ENCODE measurements at regions not wholly inside any gene's neighbourhood (a gene's known extent, or its start where the extent isn't known, plus 50 kb on each side); places are given as distances from the start of the nearest gene placed in this dataset.
"Not testable (repeated sequence)": the region's sequence is repeated elsewhere in the genome, so short reads cannot be mapped to it uniquely, and the experiment has no call there.

- no peak overlapping the region for H3K27ac Mint-ChIP-seq
- ATAC-seq = no peak
- H3K9me3 Mint-ChIP-seq = peaks cover 32% of the 10 kb centered on the region
- peaks cover 32% of the 10 kb centered on the region for H3K36me3 Mint-ChIP-seq
- no peaks in the 10 kb centered on the region for H3K4me1 Mint-ChIP-seq
- no peak overlapping the region for H3K4me3 Mint-ChIP-seq
- no peaks in the 10 kb centered on the region for H3K27me3 Mint-ChIP-seq
Measured at GRCh38 chr18:8882632-8883408, 177.5 kb downstream of the MTCL1 start.

GRCh38 chr18:8883409-8883668 is 178.0 kb downstream of the MTCL1 start:
- Mint-ChIP-seq H3K27me3 (no peaks in the 10 kb centered on the region), H3K4me1 (no peaks in the 10 kb centered on the region), H3K36me3 (peaks cover 33% of the 10 kb centered on the region), H3K27ac (no peak overlapping the region), H3K9me3 (peaks cover 33% of the 10 kb centered on the region), H3K4me3 (no peak overlapping the region)
- ATAC-seq = no peak

- Mint-ChIP-seq H3K36me3 (peaks cover 23% of the 10 kb centered on the region), H3K9me3 (peaks cover 24% of the 10 kb centered on the region)
- ATAC-seq, H3K27ac Mint-ChIP-seq, H3K4me3 Mint-ChIP-seq, H3K4me1 Mint-ChIP-seq, H3K27me3 Mint-ChIP-seq: not testable (repeated sequence)
Measured at GRCh38 chr18:8887877-8888276, 182.5 kb downstream of the MTCL1 start.

- H3K4me1 Mint-ChIP-seq = no peaks in the 10 kb centered on the region
- peaks cover 21% of the 10 kb centered on the region for H3K36me3 Mint-ChIP-seq
- no peaks in the 10 kb centered on the region for H3K27me3 Mint-ChIP-seq
- no peak overlapping the region for H3K27ac Mint-ChIP-seq
- ATAC-seq = no peak
- H3K4me3 Mint-ChIP-seq = no peak overlapping the region
- H3K9me3 Mint-ChIP-seq = peaks cover 22% of the 10 kb centered on the region
Measured at GRCh38 chr18:8889489-8889888, 184.1 kb downstream of the MTCL1 start.

- peaks cover 21% of the 10 kb centered on the region for H3K9me3 Mint-ChIP-seq
- not testable (repeated sequence) for H3K27ac Mint-ChIP-seq, H3K4me3 Mint-ChIP-seq, H3K27me3 Mint-ChIP-seq, H3K4me1 Mint-ChIP-seq, ATAC-seq
- H3K36me3 Mint-ChIP-seq = peaks cover 21% of the 10 kb centered on the region
Measured at GRCh38 chr18:8890503-8890902, 185.1 kb downstream of the MTCL1 start.

GRCh38 chr18:8890957-8891464 is 185.7 kb downstream of the MTCL1 start:
- peaks cover 17% of the 10 kb centered on the region for H3K9me3 Mint-ChIP-seq
- no peak overlapping the region for H3K4me3 Mint-ChIP-seq
- peaks cover 22% of the 10 kb centered on the region for H3K36me3 Mint-ChIP-seq
- no peaks in the 10 kb centered on the region for H3K4me1 Mint-ChIP-seq
- no peak overlapping the region for H3K27ac Mint-ChIP-seq
- no peak for ATAC-seq
- H3K27me3 Mint-ChIP-seq = no peaks in the 10 kb centered on the region

GRCh38 chr18:8893221-8893620 is 187.9 kb downstream of the MTCL1 start:
- no peak overlapping the region for H3K27ac Mint-ChIP-seq
- H3K9me3 Mint-ChIP-seq = peaks cover 7% of the 10 kb centered on the region
- peaks cover 9% of the 10 kb centered on the region for H3K36me3 Mint-ChIP-seq
- no peak overlapping the region for H3K4me3 Mint-ChIP-seq
- no peaks in the 10 kb centered on the region for H3K27me3 Mint-ChIP-seq
- no peaks in the 10 kb centered on the region for H3K4me1 Mint-ChIP-seq
- ATAC-seq = no peak

- Mint-ChIP-seq H3K4me3 (no peak overlapping the region), H3K27me3 (no peaks in the 10 kb centered on the region), H3K27ac (no peak overlapping the region), H3K9me3 (peaks cover 4% of the 10 kb centered on the region), H3K4me1 (no peaks in the 10 kb centered on the region), H3K36me3 (peaks cover 6% of the 10 kb centered on the region)
- no peak for ATAC-seq
Measured at GRCh38 chr18:8893628-8894231, 188.4 kb downstream of the MTCL1 start.

- ATAC-seq = no peak
- Mint-ChIP-seq H3K36me3 (peaks cover 4% of the 10 kb centered on the region), H3K27ac (no peak overlapping the region), H3K27me3 (no peaks in the 10 kb centered on the region), H3K4me3 (no peak overlapping the region), H3K4me1 (no peaks in the 10 kb centered on the region), H3K9me3 (peaks cover 3% of the 10 kb centered on the region)
Measured at GRCh38 chr18:8894823-8895222, 189.5 kb downstream of the MTCL1 start.

- H3K4me3 Mint-ChIP-seq = no peak overlapping the region
- no peak overlapping the region for H3K27ac Mint-ChIP-seq
- no peak for ATAC-seq
Measured at GRCh38 chr18:8895341-8895740, 190.0 kb downstream of the MTCL1 start.

GRCh38 chr18:8895987-8896619 is 190.7 kb downstream of the MTCL1 start:
- Mint-ChIP-seq H3K36me3 (peaks cover 4% of the 10 kb centered on the region), H3K4me1 (peaks cover 9% of the 10 kb centered on the region), H3K9me3 (peaks cover 3% of the 10 kb centered on the region), H3K27ac (no peak overlapping the region), H3K27me3 (no peaks in the 10 kb centered on the region), H3K4me3 (no peak overlapping the region)
- ATAC-seq = no peak

More at GRCh38 chr18:8895341-8895740, 190.0 kb downstream of the MTCL1 start:
- peaks cover 4% of the 10 kb centered on the region for H3K36me3 Mint-ChIP-seq
- H3K4me1 Mint-ChIP-seq = peaks cover 3% of the 10 kb centered on the region
- no peaks in the 10 kb centered on the region for H3K27me3 Mint-ChIP-seq
- H3K9me3 Mint-ChIP-seq = peaks cover 3% of the 10 kb centered on the region

GRCh38 chr18:8899000-8899399 is 193.6 kb downstream of the MTCL1 start:
- Mint-ChIP-seq H3K9me3 (peaks cover 7% of the 10 kb centered on the region), H3K4me1 (peaks cover 9% of the 10 kb centered on the region), H3K27me3 (no peaks in the 10 kb centered on the region), H3K4me3 (no peak overlapping the region), H3K36me3 (peaks cover 4% of the 10 kb centered on the region), H3K27ac (no peak overlapping the region)
- no peak for ATAC-seq

GRCh38 chr18:8900552-8900951 is 195.2 kb downstream of the MTCL1 start:
- Mint-ChIP-seq H3K36me3 (peaks cover 4% of the 10 kb centered on the region), H3K4me3 (no peak overlapping the region), H3K9me3 (peaks cover 11% of the 10 kb centered on the region), H3K27ac (no peak overlapping the region), H3K27me3 (no peaks in the 10 kb centered on the region), H3K4me1 (peaks cover 9% of the 10 kb centered on the region)
- no peak for ATAC-seq

GRCh38 chr18:8901019-8901418 is 195.7 kb downstream of the MTCL1 start:
- Mint-ChIP-seq H3K36me3 (peaks cover 2% of the 10 kb centered on the region), H3K9me3 (peaks cover 10% of the 10 kb centered on the region), H3K27ac (no peak overlapping the region), H3K4me1 (peaks cover 9% of the 10 kb centered on the region), H3K4me3 (no peak overlapping the region), H3K27me3 (no peaks in the 10 kb centered on the region)
- no peak for ATAC-seq

GRCh38 chr18:8904316-8904715 is 198.2 kb upstream of the NDUFV2 start:
- H3K27ac Mint-ChIP-seq = no peak overlapping the region
- ATAC-seq = no peak
- no peaks in the 10 kb centered on the region for H3K36me3 Mint-ChIP-seq
- no peak overlapping the region for H3K4me3 Mint-ChIP-seq
- H3K4me1 Mint-ChIP-seq = peaks cover 9% of the 10 kb centered on the region
- no peaks in the 10 kb centered on the region for H3K27me3 Mint-ChIP-seq
- H3K9me3 Mint-ChIP-seq = peaks cover 13% of the 10 kb centered on the region

Measured in stimulated activated memory B cell treated with anti-CD40 and anti-IgM and Interleukin-4, amounts not matched to agents 10 μg/mL and 1 μg/mL and 100 μg/mL, for 72 hours (primary cell).